ENCODE measurements at regions not wholly inside any gene's neighbourhood (a gene's known extent, or its start where the extent isn't known, plus 50 kb on each side); places are given as distances from the start of the nearest gene placed in this dataset.

GRCh38 chr15:69540622-69541021, 88.0 kb downstream of the RPLP1 start:
- Histone ChIP-seq H3K79me2 (ENCODE audit: low read length) (no peaks in the 10 kb centered on the region), H3K9ac (ENCODE audit: low read length) (no peak overlapping the region), H3K27ac (ENCODE audit: low read length) (no peak overlapping the region), H3K36me3 (ENCODE audit: insufficient read depth, low read length) (no peaks in the 10 kb centered on the region), H3K9me2 (replicated peaks; ENCODE audit: insufficient read depth, low read length) (no peaks in the 10 kb centered on the region), H3K4me1 (ENCODE audit: low read length) (peaks cover 8% of the 10 kb centered on the region), H3K4me3 (ENCODE audit: low read length) (no peak overlapping the region), H3K27me3 (ENCODE audit: low read length) (no peaks in the 10 kb centered on the region), H2AFZ (ENCODE audit: low read length) (no peak overlapping the region), H4K20me1 (ENCODE audit: insufficient read depth, low read depth, low read length) (no peaks in the 10 kb centered on the region), H3K4me2 (ENCODE audit: low read depth, low read length, poor library complexity, severe bottlenecking) (no peak overlapping the region), H3K9me3 (ENCODE audit: low read length) (no peaks in the 10 kb centered on the region)
- no peak for DNase-seq

- no peaks in the 10 kb centered on the region for H3K27me3 ChIP-seq (ENCODE audit: low read length)
- no peak for DNase-seq
These were observed 89.4 kb downstream of the RPLP1 start for GRCh38 chr15:69542028-69542427.

GRCh38 chr15:69543681-69544364, 91.2 kb downstream of the RPLP1 start:
- Histone ChIP-seq H4K20me1 (ENCODE audit: insufficient read depth, low read depth, low read length) (no peaks in the 10 kb centered on the region), H3K9ac (ENCODE audit: low read length) (no peak overlapping the region), H3K9me2 (replicated peaks; ENCODE audit: insufficient read depth, low read length) (no peaks in the 10 kb centered on the region), H3K27ac (ENCODE audit: low read length) (no peak overlapping the region), H3K36me3 (ENCODE audit: insufficient read depth, low read length) (no peaks in the 10 kb centered on the region), H3K4me2 (ENCODE audit: low read depth, low read length, poor library complexity, severe bottlenecking) (no peak overlapping the region), H3K79me2 (ENCODE audit: low read length) (no peaks in the 10 kb centered on the region), H3K27me3 (ENCODE audit: low read length) (no peaks in the 10 kb centered on the region), H3K4me3 (ENCODE audit: low read length) (no peak overlapping the region), H3K9me3 (ENCODE audit: low read length) (no peaks in the 10 kb centered on the region), H2AFZ (ENCODE audit: low read length) (no peak overlapping the region), H3K4me1 (ENCODE audit: low read length) (no peaks in the 10 kb centered on the region)
- DNase-seq, result no peak

More at GRCh38 chr15:69542028-69542427, 89.4 kb downstream of the RPLP1 start:
- Histone ChIP-seq H4K20me1 (ENCODE audit: insufficient read depth, low read depth, low read length) (no peaks in the 10 kb centered on the region), H3K4me3 (ENCODE audit: low read length) (no peak overlapping the region), H3K27ac (ENCODE audit: low read length) (no peak overlapping the region), H3K9ac (ENCODE audit: low read length) (no peak overlapping the region), H3K79me2 (ENCODE audit: low read length) (no peaks in the 10 kb centered on the region), H3K9me2 (replicated peaks; ENCODE audit: insufficient read depth, low read length) (no peaks in the 10 kb centered on the region), H3K4me2 (ENCODE audit: low read depth, low read length, poor library complexity, severe bottlenecking) (no peak overlapping the region), H3K9me3 (ENCODE audit: low read length) (no peaks in the 10 kb centered on the region), H2AFZ (ENCODE audit: low read length) (no peak overlapping the region), H3K36me3 (ENCODE audit: insufficient read depth, low read length) (no peaks in the 10 kb centered on the region), H3K4me1 (ENCODE audit: low read length) (peaks cover 5% of the 10 kb centered on the region)

GRCh38 chr15:69544365-69545113, 91.9 kb downstream of the RPLP1 start:
- H3K4me2 ChIP-seq (ENCODE audit: low read depth, low read length, poor library complexity, severe bottlenecking), result no peak overlapping the region
- no peak for DNase-seq
- no peaks in the 10 kb centered on the region for H3K36me3 ChIP-seq (ENCODE audit: insufficient read depth, low read length)

GRCh38 chr15:69546182-69546581, 93.6 kb downstream of the RPLP1 start:
- Histone ChIP-seq H4K20me1 (ENCODE audit: insufficient read depth, low read depth, low read length) (no peaks in the 10 kb centered on the region), H3K27ac (ENCODE audit: low read length) (no peak overlapping the region), H3K4me2 (ENCODE audit: low read depth, low read length, poor library complexity, severe bottlenecking) (no peak overlapping the region), H3K36me3 (ENCODE audit: insufficient read depth, low read length) (no peaks in the 10 kb centered on the region), H3K4me1 (ENCODE audit: low read length) (peaks cover 4% of the 10 kb centered on the region), H3K9ac (ENCODE audit: low read length) (no peak overlapping the region), H3K27me3 (ENCODE audit: low read length) (no peaks in the 10 kb centered on the region), H3K9me3 (ENCODE audit: low read length) (no peaks in the 10 kb centered on the region), H3K79me2 (ENCODE audit: low read length) (no peaks in the 10 kb centered on the region), H3K4me3 (ENCODE audit: low read length) (no peak overlapping the region), H3K9me2 (replicated peaks; ENCODE audit: insufficient read depth, low read length) (no peaks in the 10 kb centered on the region), H2AFZ (ENCODE audit: low read length) (no peak overlapping the region)
- DNase-seq, result no peak

More at GRCh38 chr15:69544365-69545113, 91.9 kb downstream of the RPLP1 start:
- H3K4me1 ChIP-seq (ENCODE audit: low read length), result no peaks in the 10 kb centered on the region
- H3K4me3 ChIP-seq (ENCODE audit: low read length), result no peak overlapping the region
- H2AFZ ChIP-seq (ENCODE audit: low read length), result no peak overlapping the region
- no peak overlapping the region for H3K27ac ChIP-seq (ENCODE audit: low read length)
- H4K20me1 ChIP-seq (ENCODE audit: insufficient read depth, low read depth, low read length), result no peaks in the 10 kb centered on the region
- H3K9me3 ChIP-seq (ENCODE audit: low read length), result no peaks in the 10 kb centered on the region
- H3K9ac ChIP-seq (ENCODE audit: low read length), result no peak overlapping the region
- H3K9me2 ChIP-seq (replicated peaks; ENCODE audit: insufficient read depth, low read length), result no peaks in the 10 kb centered on the region
- no peaks in the 10 kb centered on the region for H3K27me3 ChIP-seq (ENCODE audit: low read length)
- H3K79me2 ChIP-seq (ENCODE audit: low read length), result no peaks in the 10 kb centered on the region

GRCh38 chr15:69548395-69549180, 96.0 kb downstream of the RPLP1 start:
- Histone ChIP-seq H4K20me1 (ENCODE audit: insufficient read depth, low read depth, low read length) (no peaks in the 10 kb centered on the region), H3K9me2 (replicated peaks; ENCODE audit: insufficient read depth, low read length) (no peaks in the 10 kb centered on the region), H3K27ac (ENCODE audit: low read length) (no peak overlapping the region), H3K4me2 (ENCODE audit: low read depth, low read length, poor library complexity, severe bottlenecking) (no peak overlapping the region), H3K4me1 (ENCODE audit: low read length) (peaks cover 4% of the 10 kb centered on the region), H3K36me3 (ENCODE audit: insufficient read depth, low read length) (no peaks in the 10 kb centered on the region), H3K79me2 (ENCODE audit: low read length) (no peaks in the 10 kb centered on the region), H2AFZ (ENCODE audit: low read length) (no peak overlapping the region), H3K4me3 (ENCODE audit: low read length) (no peak overlapping the region), H3K9ac (ENCODE audit: low read length) (no peak overlapping the region), H3K9me3 (ENCODE audit: low read length) (peaks cover 6% of the 10 kb centered on the region), H3K27me3 (ENCODE audit: low read length) (0 out of 2 replicates have a peak, but pooled peaks cover 5% of the 10 kb centered on the region)
- DNase-seq, result no peak

- H2AFZ ChIP-seq (ENCODE audit: low read length), result no peak overlapping the region
- peaks cover 4% of the 10 kb centered on the region for H3K4me1 ChIP-seq (ENCODE audit: low read length)
- no peaks in the 10 kb centered on the region for H4K20me1 ChIP-seq (ENCODE audit: insufficient read depth, low read depth, low read length)
- H3K4me2 ChIP-seq (ENCODE audit: low read depth, low read length, poor library complexity, severe bottlenecking), result no peak overlapping the region
- no peaks in the 10 kb centered on the region for H3K79me2 ChIP-seq (ENCODE audit: low read length)
- H3K36me3 ChIP-seq (ENCODE audit: insufficient read depth, low read length), result no peaks in the 10 kb centered on the region
- no peaks in the 10 kb centered on the region for H3K9me2 ChIP-seq (replicated peaks; ENCODE audit: insufficient read depth, low read length)
- peaks cover 6% of the 10 kb centered on the region for H3K9me3 ChIP-seq (ENCODE audit: low read length)
- no peak overlapping the region for H3K9ac ChIP-seq (ENCODE audit: low read length)
- H3K27ac ChIP-seq (ENCODE audit: low read length), result no peak overlapping the region
- H3K27me3 ChIP-seq (ENCODE audit: low read length), result 0 out of 2 replicates have a peak, but pooled peaks cover 5% of the 10 kb centered on the region
- no peak overlapping the region for H3K4me3 ChIP-seq (ENCODE audit: low read length)
- DNase-seq, result no peak
These were observed 98.9 kb downstream of the RPLP1 start for GRCh38 chr15:69551391-69552056.

Data from Karpas-422 (cell line).